Neural progenitor cell (in vitro differentiated cells): ENCODE measurements at regions not wholly inside any gene's neighbourhood (a gene's known extent, or its start where the extent isn't known, plus 50 kb on each side); places are given as distances from the start of the nearest gene placed in this dataset.
"Not testable (repeated sequence)": the region's sequence is repeated elsewhere in the genome, so short reads cannot be mapped to it uniquely, and the experiment has no call there.

Source experiments
- DNase-seq: peaks from one replicate; pipeline ENCODE4 v3.0.0-alpha.2; 2016; ENCODE audit warnings: low spot score
- H2AFZ ChIP-seq: fragments of 200-600 bp; sonication (generic); replicated peaks from 2 replicates; pipeline ENCODE4 v1.6.1; 2016; ENCODE audit warnings: antibody characterized with exemption
- H3F3A ChIP-seq: fragments of 200-600 bp; sonication (generic); 2 replicates; pipeline ENCODE4 v1.6.1; 2016; ENCODE audit warnings: antibody characterized with exemption, low read depth
- H3K27ac ChIP-seq: fragments of 200-600 bp; sonication (generic); 2 replicates; pipeline ENCODE4 v1.5.1; 2016; ENCODE audit warnings: mild to moderate bottlenecking
- H3K27me3 ChIP-seq: fragments of 200-600 bp; sonication (generic); 2 replicates; pipeline ENCODE4 v1.6.1; 2016; ENCODE audit warnings: mild to moderate bottlenecking, moderate library complexity
- H3K36me3 ChIP-seq: fragments of 200-600 bp; sonication (generic); 2 replicates; pipeline ENCODE4 v1.5.1; 2016
- H3K4me1 ChIP-seq: fragments of 200-600 bp; sonication (generic); 2 replicates; pipeline ENCODE4 v1.6.1; 2016; ENCODE audit warnings: mixed run types
- H3K4me2 ChIP-seq: fragments of 200-600 bp; sonication (generic); 2 replicates; pipeline ENCODE4 v1.6.1; 2016
- H3K4me3 ChIP-seq: fragments of 200-600 bp; sonication (generic); 2 replicates; pipeline ENCODE4 v1.5.1; 2016
- H3K79me2 ChIP-seq: fragments of 200-600 bp; sonication (generic); 2 replicates; pipeline ENCODE4 v1.6.1; 2016; ENCODE audit warnings: low read depth
- H3K9ac ChIP-seq: fragments of 200-600 bp; sonication (generic); 2 replicates; pipeline ENCODE4 v1.6.1; 2016
- H3K9me3 ChIP-seq: fragments of 200-600 bp; sonication (generic); 2 replicates; pipeline ENCODE4 v1.5.1; 2016; ENCODE audit warnings: low read depth
- H4K20me1 ChIP-seq: fragments of 200-600 bp; sonication (generic); 2 replicates; pipeline ENCODE4 v1.6.1; 2016; ENCODE audit warnings: low read depth
- H3K27ac Mint-ChIP-seq: 3 replicates; pipeline ENCODE4 v1.8.0; 2021; ENCODE audit warnings: mixed read lengths
- H3K27me3 Mint-ChIP-seq: 2 replicates; pipeline ENCODE4 v1.8.0; 2022; ENCODE audit warnings: low read depth, mild to moderate bottlenecking, inconsistent platforms, moderate library complexity, mixed read lengths; ENCODE audit not compliant: insufficient read depth
- H3K36me3 Mint-ChIP-seq: 3 replicates; pipeline ENCODE4 v1.8.0; 2021; ENCODE audit warnings: mixed read lengths
- H3K4me1 Mint-ChIP-seq: 3 replicates; pipeline ENCODE4 v1.8.0; 2021; ENCODE audit warnings: mixed read lengths
- H3K4me3 Mint-ChIP-seq: 3 replicates; pipeline ENCODE4 v1.8.0; 2021; ENCODE audit warnings: mild to moderate bottlenecking, moderate library complexity, mixed read lengths
- H3K9me3 Mint-ChIP-seq: 3 replicates; pipeline ENCODE4 v1.8.0; 2020; ENCODE audit warnings: mixed read lengths
- EZH2 ChIP-seq: fragments of 200-600 bp; sonication (generic); IDR thresholded peaks from 2 replicates; pipeline ENCODE4 v1.6.1; 2017; ENCODE audit warnings: antibody characterized with exemption, mild to moderate bottlenecking, moderate library complexity
- EZH2phosphoT487 ChIP-seq: fragments of 200-600 bp; sonication (generic); IDR thresholded peaks from 2 replicates; pipeline ENCODE4 v1.6.1; 2017; ENCODE audit warnings: antibody characterized with exemption
- TF ChIP-seq, protein P1 (sequence below): fragments of 200-600 bp; sonication (generic); IDR thresholded peaks from 2 replicates; pipeline ENCODE4 v1.5.1; 2017; ENCODE audit warnings: antibody characterized with exemption, mild to moderate bottlenecking

DNA sequence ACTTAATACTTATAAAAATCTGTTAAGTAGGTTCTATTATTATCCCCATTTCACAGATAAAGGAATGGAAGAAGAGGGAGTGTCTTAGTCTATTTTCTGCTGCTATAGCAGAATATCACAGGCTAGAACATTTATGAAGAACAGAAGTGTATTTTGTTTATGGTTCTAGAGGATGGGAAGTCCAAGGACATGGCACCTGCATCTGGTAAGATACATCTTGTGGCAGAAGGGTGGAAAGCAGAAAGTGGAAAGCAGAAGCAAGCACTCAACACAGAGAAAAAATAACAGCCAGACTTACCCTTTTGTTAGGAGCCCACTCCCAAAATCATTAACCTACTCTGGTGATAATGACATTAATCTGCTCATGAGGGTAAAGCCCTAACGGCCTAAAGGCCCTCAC is 422.4 kb downstream of the NPIPA8 start:
- H3K4me2 ChIP-seq = no peak overlapping the region
- Mint-ChIP-seq H3K27ac (no peak overlapping the region), H3K4me1 (no peaks in the 10 kb centered on the region), H3K9me3 (peaks cover 18% of the 10 kb centered on the region), H3K4me3 (no peak overlapping the region), H3K27me3 (no peaks in the 10 kb centered on the region), H3K36me3 (no peaks in the 10 kb centered on the region)
- H4K20me1 ChIP-seq = no peaks in the 10 kb centered on the region
- peaks cover 5% of the 10 kb centered on the region for H3K9me3 ChIP-seq
- no peak for DNase-seq
- H3K9ac ChIP-seq = no peak overlapping the region
- no peaks in the 10 kb centered on the region for H3K4me1 ChIP-seq
- no peak overlapping the region for H3K27ac ChIP-seq
- TF ChIP-seq, protein P1, sequence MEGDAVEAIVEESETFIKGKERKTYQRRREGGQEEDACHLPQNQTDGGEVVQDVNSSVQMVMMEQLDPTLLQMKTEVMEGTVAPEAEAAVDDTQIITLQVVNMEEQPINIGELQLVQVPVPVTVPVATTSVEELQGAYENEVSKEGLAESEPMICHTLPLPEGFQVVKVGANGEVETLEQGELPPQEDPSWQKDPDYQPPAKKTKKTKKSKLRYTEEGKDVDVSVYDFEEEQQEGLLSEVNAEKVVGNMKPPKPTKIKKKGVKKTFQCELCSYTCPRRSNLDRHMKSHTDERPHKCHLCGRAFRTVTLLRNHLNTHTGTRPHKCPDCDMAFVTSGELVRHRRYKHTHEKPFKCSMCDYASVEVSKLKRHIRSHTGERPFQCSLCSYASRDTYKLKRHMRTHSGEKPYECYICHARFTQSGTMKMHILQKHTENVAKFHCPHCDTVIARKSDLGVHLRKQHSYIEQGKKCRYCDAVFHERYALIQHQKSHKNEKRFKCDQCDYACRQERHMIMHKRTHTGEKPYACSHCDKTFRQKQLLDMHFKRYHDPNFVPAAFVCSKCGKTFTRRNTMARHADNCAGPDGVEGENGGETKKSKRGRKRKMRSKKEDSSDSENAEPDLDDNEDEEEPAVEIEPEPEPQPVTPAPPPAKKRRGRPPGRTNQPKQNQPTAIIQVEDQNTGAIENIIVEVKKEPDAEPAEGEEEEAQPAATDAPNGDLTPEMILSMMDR = no peak
- TF ChIP-seq EZH2 = no peak
- no peak for TF ChIP-seq EZH2phosphoT487
- H2AFZ ChIP-seq = no peak overlapping the region
- no peak overlapping the region for H3K4me3 ChIP-seq
- no peaks in the 10 kb centered on the region for H3K79me2 ChIP-seq
- H3K27me3 ChIP-seq = no peaks in the 10 kb centered on the region
- H3F3A ChIP-seq = no peaks in the 10 kb centered on the region
- H3K36me3 ChIP-seq = no peaks in the 10 kb centered on the region

GRCh38 chr16:17911578-17911977 is 425.0 kb downstream of the NPIPA8 start:
- H3K27me3 Mint-ChIP-seq = not testable (repeated sequence)

GRCh38 chr16:17906626-17907025 is 429.9 kb downstream of the NPIPA8 start:
- H3K36me3 ChIP-seq, H3K27me3 ChIP-seq, H3K4me1 ChIP-seq, H4K20me1 ChIP-seq, DNase-seq, H3K36me3 Mint-ChIP-seq, H3K9me3 ChIP-seq, H3K79me2 ChIP-seq, H3K4me1 Mint-ChIP-seq, H3K4me3 ChIP-seq, H3K4me3 Mint-ChIP-seq, H3K9ac ChIP-seq, H3K27ac Mint-ChIP-seq, H3K4me2 ChIP-seq, H3K27ac ChIP-seq, H2AFZ ChIP-seq, H3F3A ChIP-seq, H3K27me3 Mint-ChIP-seq: not testable (repeated sequence)
- H3K9me3 Mint-ChIP-seq = peaks cover 14% of the 10 kb centered on the region

More at GRCh38 chr16:17911578-17911977, 425.0 kb downstream of the NPIPA8 start:
- not testable (repeated sequence) for H3K36me3 Mint-ChIP-seq, H3K36me3 ChIP-seq, DNase-seq, H3K4me3 Mint-ChIP-seq, H3K27me3 ChIP-seq, H3K4me3 ChIP-seq, H3K9ac ChIP-seq, H3K4me1 ChIP-seq, H3F3A ChIP-seq, H3K4me1 Mint-ChIP-seq, H3K9me3 ChIP-seq, H3K27ac Mint-ChIP-seq, H3K27ac ChIP-seq, H4K20me1 ChIP-seq, H3K79me2 ChIP-seq, H2AFZ ChIP-seq, H3K4me2 ChIP-seq
- H3K9me3 Mint-ChIP-seq = peaks cover 15% of the 10 kb centered on the region

DNA sequence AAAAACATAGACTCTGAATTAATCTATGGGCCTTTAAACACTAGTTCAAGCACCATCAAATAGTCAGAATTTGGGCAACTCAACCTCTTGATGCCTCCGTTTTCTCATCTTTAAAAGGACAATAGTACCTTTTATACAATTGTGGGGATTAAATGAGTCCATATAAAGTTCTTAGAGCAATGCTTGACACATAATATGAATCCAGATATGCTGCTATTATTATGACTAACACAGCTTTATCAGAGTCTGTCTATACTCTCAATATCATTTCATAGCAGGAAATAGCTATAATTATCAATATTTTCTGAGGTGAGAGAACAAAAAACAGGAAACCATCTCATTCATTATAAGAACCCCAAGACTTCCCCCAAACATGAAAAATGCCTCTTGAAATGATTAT is 430.5 kb upstream of the XYLT1 start:
- Mint-ChIP-seq H3K4me3 (no peak overlapping the region), H3K4me1 (no peaks in the 10 kb centered on the region), H3K9me3 (peaks cover 10% of the 10 kb centered on the region), H3K27me3 (peaks cover 6% of the 10 kb centered on the region), H3K36me3 (no peaks in the 10 kb centered on the region), H3K27ac (no peak overlapping the region)
- TF ChIP-seq EZH2phosphoT487 (no peak), EZH2 (no peak)
- TF ChIP-seq, protein P1 = no peak
- Histone ChIP-seq H4K20me1 (no peaks in the 10 kb centered on the region), H3K79me2 (no peaks in the 10 kb centered on the region), H2AFZ (no peak overlapping the region), H3K4me2 (no peak overlapping the region), H3K4me1 (no peaks in the 10 kb centered on the region), H3K4me3 (no peak overlapping the region), H3K36me3 (peaks cover 3% of the 10 kb centered on the region), H3F3A (no peaks in the 10 kb centered on the region), H3K9ac (no peak overlapping the region), H3K27me3 (no peaks in the 10 kb centered on the region), H3K27ac (no peak overlapping the region), H3K9me3 (no peaks in the 10 kb centered on the region)
- DNase-seq = no peak
